ENCODE measurements at regions not wholly inside any gene's neighbourhood (a gene's known extent, or its start where the extent isn't known, plus 50 kb on each side); places are given as distances from the start of the nearest gene placed in this dataset.
A peak's percentile ranks its signal among the peaks of the same experiment; 100 is the strongest.

DNA sequence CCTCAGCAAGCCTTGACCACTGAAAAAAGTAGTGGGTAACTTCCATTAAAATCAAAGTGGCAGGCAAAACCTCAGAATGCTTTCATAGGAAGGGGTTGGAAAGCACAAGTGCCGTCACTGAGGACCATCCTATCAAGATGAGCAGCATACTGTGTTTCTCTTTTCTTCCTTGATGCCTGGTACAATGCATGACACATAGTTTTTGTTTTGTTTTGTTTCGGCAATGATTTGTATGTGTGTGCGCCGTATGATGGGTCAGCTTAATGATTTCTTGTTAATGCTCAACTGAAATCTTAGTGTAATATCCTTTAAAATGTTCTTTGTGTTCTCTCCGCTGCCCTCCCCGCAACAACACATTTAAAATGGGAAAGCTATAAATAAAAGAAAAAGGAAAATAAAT, 476.4 kb upstream of the KCNMB2 start:
- peak; percentile 51 for DNase-seq (ENCODE audit: low spot score)

DNA sequence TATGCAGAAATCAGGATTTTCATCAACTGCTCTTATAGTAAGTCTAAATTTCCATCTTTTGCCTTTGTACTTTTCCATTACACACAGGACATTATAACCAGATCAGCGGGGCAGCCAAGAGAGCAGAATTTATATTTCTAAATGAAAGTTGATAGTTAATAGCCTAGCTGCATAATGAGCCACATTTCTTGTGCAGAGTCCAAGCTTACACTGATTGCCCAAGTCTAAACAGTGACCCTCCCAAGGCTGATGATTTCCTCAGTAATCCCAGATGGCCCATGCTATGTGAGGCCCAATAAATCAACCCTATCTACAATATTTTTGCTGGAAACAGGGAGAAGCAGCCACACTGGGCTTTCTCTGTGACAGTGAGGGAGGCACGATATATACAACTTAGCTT, 475.8 kb upstream of the KCNMB2 start:
- DNase-seq (ENCODE audit: low spot score), result no peak

DNA sequence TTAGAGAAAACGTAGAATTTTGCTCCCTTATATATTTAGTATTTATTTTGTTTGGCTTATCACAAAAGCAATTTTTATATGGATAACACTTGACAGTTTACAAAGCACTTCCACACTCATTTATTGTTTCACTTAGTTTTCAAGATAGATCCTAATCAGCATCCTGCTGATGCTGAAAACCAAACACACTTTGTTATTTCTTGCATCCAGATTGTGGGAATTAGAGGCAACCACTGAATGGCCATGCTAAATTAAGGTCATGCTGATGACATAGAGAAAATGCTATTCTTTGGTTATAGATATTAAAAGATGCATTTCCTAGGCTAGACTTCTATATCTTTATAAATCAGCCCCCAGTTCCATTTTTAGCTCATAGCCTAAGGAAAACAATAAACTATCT, 474.1 kb upstream of the KCNMB2 start:
- DNase-seq (ENCODE audit: low spot score), result no peak

DNA sequence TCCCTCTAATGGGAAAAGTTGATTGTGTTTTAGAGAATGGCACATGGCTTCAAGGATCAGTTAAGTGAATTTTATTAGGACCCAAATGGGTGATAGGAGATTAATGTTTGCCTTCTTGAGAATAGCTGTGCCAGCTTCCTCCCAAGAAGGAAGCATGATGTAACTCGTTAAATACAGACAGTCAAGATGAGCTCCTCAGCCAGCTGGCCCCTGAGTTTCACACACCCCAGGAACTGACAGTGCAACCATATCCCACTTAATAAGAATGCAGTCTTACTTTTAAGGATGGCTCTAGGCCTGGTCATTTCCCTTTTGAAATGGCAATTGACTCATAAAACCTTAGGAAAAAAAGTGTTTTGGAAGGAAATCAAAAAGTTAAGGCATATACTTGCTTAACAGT, 472.8 kb upstream of the KCNMB2 start:
- peak; percentile 20 for DNase-seq (ENCODE audit: low spot score)

DNA sequence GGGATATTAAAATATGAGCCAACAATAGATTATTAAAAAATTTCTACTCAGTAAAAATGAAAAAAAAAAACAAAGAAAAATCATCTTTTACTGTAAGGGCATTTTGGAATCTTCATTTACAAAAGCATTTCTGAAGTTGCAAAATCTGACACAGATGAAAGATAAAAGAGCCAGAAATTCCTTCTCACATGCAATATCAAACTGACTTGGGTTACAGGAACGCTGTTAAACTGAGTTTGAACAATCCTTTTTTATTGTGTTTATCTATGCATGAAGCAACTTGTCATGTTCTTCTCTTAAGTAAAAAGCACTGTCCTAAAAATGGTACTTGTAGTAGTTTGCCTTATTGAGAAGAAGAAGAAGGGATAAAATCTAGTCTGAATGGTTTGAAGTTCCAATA, 468.5 kb upstream of the KCNMB2 start:
- DNase-seq (ENCODE audit: low spot score), result no peak

DNA sequence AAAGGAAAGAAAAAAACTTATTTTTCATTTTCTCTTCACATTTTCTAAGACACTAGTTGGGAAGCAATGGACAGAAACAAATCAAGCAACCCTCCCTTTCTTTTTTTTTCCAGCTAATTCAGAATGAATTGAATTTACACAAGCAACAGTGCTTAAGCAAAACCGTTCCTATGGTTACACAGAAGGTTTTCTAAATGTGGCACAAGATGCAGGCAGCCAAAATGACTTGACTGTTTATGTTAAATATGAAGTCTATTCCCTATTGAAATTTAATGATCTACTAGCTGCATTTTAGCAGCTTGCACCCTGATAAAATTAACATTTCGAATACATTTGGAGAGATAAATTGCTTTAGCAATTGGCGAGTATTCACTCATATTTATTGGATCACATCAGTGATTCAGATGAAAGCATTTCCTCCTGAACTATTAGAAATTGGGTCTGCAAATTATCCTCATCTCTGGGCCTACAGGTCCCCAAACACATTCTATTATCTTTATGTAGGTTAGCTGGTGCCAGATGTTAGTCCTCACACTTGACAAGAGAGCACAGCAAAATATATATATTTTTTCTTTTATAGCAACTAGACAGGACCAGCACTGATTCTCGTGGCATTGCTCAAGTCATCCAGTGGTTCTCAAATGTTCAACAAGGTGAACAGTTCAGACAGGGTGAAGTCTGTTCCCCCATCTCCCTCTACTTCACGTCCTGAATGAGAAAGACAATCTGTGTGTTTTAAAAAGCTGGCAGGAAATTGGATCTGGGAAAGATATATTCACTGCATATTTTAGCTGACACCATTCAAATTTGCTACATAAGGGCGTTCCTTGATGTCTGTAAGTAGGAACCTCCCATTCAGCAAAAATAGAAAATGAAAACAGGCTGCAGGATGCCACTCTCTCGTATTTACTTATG, 463.6 kb upstream of the KCNMB2 start:
- no peak for DNase-seq (ENCODE audit: low spot score)

DNA sequence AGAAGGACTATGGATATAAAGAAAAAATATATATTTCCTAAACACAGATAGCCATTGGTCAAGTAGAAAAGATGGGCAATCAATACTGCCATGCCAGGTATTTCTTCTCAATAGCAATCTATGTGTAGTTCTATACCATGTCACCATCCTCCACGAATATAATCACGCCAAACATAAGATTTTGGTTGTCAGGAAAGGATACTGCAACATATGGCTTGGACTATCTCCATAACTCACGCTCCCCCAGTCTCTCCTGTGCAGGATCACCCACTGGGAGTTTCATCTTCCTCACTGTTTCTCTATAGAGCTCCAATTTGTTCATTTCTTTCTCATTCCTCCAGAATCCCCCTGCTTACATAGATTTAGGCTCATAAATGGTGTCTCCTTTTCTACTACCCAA, 462.9 kb upstream of the KCNMB2 start:
- no peak for DNase-seq (ENCODE audit: low spot score)

DNA sequence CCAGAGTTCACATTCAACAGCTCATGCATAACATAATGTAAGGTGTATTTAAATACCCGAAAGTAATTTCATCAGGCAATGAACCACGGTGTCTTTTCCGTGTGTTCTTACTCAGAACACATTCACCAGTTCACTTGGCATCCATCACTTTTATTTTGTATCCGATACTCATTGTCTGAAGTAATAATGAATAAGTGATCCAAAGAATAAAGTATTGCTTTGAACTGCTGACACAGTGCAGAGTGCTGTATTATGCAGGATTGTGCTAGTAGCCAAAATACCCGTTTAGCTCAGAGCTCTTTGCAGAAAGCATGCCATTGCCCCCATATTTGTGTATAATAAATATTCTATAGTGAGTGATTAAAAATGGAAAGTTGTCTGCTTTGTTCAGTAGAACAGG, 460.9 kb upstream of the KCNMB2 start:
- no peak for DNase-seq (ENCODE audit: low spot score)

DNA sequence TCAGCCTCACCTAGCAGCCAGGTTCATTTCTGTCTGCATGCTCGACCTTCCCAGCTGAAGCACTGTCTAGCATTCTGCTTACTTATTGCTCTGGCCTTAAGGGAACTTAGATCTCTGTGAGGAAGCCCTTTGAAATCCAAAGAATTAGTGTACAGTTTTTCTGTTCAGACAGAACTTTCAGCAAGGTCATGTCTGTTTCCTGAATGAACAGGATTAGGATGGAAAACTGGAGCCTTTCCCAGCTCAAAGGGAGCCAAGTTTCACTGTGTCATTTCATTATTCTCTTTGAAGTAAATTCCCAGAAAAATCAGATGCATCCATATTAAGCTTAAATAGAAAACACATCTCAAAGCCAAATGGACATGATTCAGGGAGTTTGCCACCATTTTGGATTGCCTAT, 457.3 kb upstream of the KCNMB2 start:
- no peak for DNase-seq (ENCODE audit: low spot score)

DNA sequence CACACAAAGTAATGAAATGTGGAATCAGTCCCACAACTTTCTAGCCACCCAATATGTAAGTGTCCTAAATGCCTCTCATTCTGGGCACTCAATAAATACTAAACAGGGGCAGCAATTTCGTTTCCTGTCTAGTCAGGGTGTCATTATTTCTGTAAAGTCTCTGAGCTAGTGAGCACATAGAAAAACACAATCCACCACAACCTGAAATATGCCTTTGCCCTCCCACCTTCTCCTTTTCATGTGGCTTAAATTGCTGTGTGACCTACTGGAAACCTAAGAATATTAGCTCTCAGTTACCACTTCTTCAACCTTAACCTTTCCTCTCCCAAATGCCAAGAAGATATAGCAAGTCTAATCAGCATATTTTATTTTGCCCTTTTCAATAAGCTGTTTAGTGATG, 456.3 kb upstream of the KCNMB2 start:
- DNase-seq (ENCODE audit: low spot score), result no peak

DNA sequence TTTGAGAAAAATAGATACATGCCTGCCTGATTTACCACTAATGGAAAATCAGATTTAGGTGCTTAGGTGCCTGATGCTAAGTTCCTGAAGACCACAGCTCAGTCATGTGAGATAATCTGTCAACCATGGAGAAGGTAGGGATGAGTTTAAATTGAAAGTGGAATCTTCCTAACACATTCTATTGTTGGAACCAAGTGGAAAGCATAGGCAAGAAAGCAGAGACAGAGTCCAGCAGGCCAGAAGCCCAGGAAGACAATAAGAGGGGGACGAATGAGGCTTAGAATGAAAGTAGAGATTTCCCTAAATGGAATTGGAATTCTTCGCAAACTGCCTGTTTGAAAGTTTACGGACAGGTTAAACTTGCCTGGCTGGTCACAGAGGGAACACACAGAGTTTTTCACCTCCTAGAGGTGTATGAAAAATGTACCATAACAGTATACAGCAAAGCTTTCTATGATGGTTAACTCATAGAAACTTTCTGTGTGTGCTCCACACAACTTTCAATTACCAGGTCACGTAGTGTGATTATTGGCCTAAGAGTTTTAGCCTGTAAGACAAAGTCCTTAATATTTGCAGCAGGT, 453.8 kb upstream of the KCNMB2 start:
- no peak for DNase-seq (ENCODE audit: low spot score)

DNA sequence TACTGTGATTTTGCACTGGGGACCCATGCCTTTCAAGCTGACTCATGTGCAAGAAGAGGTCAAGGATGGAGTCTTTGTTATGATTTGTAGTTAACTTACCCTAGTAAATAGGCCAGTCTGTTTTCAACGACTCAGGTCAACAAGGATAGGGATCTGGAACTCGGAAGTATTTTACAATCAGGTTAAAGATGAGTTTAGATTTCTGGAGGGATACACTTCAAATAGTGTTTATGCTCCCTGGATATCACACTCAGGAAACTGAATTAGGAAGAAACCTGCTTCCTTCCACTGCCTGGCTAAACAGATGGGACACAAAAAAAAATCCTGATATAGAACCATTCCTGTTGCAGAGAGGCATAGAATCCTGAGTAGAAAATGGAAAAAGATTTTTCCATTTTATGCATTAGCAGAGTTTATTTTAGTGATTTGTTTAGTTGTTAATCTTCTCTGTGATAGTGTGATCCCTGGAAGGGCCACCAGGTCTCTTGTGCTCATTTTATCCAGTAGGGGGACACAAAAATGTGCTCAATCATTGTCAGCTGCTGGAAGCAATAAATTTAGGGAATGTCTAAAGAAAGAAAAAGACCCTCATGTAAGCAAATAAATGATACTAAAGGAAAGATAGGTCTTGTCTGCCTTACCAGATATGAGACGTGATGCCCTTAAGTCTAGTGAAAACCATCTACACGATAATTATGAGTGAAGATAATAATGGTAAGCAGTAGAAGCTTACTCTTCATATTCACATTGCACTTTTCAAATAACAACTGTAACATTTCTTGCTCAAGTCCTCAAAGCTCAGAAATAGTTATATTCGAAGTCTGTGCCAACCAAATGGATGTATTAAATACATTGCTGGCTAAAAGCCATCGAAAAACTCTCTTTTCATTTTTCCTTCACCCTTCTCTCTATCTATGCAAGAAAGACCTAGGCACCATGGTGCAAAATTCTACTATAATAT, 452.1 kb upstream of the KCNMB2 start:
- peak; percentile 19 for DNase-seq (ENCODE audit: low spot score)

DNA sequence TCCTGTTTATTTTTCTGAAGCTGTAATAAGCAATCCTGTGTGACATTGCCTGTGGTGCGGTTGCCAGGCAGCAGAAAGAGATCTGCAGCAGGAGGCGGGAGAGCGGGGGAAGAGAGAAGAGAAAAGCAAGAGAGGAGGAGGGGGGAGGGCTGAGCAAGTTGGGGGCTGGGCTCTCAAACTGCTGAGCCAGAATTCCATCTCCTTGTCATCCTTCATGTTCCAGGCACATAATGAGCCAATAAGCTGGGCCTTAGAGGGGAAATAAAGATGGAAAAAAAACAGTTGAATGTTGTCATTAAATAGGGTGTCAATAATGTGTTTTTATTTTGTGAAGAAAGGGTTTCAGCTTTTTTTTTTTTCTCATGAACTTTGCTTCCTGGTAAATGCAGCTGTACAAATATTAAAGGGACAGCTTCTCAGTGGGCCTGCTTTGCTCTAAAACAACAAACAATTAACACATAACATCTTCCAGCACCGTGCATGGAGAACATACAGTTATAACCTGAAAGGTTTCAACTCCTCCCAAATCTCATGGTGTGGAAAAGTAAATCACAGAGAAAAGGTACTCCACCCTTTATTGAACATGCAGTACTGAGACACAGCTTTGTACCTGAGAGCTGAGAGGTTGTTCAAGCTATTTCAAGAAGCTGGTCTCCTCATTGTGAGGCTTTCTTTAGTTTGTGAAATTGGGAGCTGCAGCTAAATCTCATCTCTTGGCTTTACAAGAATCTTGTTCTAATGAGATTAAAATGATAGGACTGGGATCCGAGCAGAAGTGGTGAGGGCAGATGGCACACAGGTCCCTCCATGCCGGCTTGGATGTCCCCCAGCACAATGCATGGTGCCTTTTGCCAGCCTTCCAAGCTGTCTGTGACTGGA, 451.1 kb upstream of the KCNMB2 start:
- DNase-seq (ENCODE audit: low spot score), result peak; percentile 48

DNA sequence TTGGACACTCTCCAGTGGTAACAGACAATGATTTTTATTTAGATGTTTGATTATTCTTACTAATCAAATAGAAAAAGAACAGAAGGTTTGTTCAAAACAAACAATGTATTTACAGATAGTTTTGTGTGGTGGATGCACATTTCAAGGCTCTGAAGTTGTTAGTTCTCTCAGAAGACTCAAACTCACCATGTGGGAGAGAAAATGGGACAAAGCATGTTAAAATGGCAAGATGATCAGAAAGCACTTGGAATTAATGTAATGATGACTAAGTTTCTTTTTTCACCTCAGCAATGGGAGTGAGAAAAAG, 450.5 kb upstream of the KCNMB2 start:
- no peak for DNase-seq (ENCODE audit: low spot score)

DNA sequence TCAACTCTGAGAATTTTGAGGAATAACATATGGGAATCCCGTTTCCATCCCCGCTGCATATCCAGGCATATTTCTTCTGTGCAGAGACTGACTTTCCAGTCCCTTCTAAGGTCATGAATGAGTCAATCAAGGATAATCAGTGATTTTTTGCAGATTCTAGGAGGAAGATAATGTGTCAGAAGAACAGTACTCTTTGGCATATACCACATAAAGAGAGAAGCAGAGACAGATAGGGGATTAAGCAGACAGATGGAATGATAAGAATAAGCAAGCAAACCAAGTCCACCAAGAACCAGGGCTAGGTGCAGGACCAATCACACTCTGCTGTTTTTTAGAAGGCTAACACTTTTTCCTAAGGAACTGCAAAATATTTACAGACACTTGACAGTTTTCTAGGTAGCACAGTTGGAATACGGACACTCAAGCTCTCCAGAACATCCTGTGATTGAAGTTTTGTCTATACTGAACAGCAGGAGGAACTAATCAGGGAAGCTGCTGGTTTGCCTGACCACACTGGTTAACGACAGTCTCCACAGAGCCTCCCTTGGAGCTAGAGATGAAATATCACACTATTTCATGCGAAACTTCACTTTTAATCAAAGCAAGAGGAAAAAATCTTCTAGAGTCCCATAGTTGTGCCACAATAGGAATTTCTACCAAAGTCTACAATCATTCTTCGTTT, 450.0 kb upstream of the KCNMB2 start:
- no peak for DNase-seq (ENCODE audit: low spot score)

DNA sequence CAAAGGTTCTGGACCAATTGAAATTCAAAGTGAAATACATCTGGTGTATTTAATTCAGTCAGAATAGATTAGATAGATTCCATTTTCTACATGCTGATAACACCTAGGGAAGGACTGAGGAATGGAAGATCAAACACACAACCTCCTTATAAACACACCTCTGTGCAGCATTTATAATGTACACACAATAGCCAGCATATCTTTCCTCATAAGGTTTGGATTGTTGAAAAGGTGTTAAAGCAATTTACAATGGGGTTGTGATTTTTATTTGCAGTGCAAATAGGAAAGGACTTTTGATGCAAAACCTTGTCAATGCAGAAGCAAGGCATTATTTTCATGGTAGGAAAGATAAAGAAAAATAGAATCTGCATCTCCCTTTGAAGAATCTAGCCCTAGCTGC, 448.9 kb upstream of the KCNMB2 start:
- DNase-seq (ENCODE audit: low spot score), result no peak

DNA sequence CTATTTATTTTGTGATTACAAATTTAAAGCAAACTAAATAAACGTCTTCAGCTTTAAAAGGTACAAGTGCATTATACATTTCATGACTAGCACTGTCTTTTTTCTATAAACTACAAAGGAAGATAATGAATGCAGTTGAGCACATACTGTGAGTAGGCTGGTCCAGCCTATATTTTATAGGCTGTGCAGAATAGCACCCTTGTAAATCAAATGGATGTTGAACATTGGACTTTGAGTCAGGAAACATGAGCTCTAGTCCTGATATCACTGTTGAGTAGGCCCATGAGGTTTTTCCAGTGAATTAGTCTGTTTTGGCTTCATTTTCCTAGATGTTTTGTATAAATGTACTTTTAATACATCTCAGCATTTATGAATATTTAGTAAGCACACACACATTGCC, 447.3 kb upstream of the KCNMB2 start:
- no peak for DNase-seq (ENCODE audit: low spot score)

DNA sequence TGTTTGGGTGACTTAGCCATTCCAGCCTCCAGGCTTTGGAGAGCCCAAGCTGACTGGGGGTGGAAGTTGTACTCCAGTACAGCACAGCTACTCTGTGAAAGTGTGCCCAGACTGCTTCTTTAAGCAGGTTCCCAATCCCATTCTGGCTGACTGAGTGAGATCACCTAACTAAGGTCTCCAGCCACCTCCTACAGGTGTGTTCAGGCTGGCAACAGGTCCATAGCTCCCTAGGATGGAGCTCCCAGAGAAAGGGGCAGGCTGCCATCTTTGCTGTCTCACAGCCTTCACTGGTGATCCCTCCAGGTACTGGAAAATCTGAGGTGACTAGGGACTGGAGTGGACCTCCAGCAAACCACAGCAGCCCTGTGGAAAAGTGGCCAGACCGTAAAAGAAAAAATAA, 445.3 kb upstream of the KCNMB2 start:
- no peak for DNase-seq (ENCODE audit: low spot score)

DNA sequence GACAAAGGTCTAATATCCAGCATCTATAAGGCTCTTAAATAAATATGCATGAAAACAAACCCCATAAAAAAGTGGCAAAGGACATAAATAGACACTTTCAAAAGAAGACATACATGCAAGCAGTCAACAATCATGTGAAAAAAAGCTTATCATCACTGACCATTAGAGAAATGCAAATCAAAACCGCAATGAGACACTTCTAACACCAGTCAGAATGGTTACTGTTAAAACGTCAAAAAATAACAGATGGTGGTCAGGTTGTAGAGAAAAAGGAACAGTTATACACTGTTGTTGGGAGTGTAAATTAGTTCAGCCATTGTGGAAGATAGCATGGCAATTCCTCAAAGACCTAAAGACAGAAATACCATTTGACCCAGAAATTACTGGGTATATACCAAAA, 440.7 kb upstream of the KCNMB2 start:
- no peak for DNase-seq (ENCODE audit: low spot score)

DNA sequence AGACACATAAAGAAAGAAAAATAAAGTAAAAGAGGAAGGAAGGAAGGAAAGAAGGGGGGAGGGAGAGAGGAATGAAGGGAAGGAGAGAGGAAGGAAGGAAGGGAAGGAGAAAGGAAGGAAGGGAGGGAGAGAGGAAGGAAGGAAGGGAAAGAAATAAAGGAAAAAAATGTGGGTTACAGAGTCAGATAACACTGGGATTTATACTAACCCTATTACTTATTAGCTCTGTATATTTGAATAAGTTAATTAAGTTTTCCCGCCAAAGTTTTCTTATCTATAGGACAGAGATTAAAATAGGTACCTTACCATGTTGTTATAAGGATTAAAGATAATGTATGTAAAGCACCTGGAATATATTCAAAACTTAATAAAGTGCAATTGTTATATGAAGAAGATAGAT, 439.3 kb upstream of the KCNMB2 start:
- no peak for DNase-seq (ENCODE audit: low spot score)

DNA sequence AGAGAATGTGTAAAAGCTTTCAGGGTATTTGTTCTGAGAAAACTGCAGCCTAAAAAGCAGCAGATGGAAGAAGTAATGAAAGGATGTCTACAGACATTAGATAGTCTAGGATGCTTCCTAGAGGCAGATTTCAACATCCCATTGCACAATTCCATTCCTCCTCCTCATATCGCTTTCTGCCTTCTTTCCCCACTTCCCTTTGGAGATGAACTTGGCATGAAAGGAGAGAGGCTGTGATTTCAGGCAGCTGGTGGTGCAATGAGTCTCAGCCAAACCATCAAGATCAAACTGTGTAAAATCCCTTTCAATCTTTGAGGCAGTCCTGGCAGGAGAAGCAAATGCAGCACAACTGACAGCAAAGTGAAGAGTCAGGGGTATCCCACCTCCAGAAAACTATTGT, 438.7 kb upstream of the KCNMB2 start:
- no peak for DNase-seq (ENCODE audit: low spot score)
